ENCODE measurements at regions not wholly inside any gene's neighbourhood (a gene's known extent, or its start where the extent isn't known, plus 50 kb on each side); places are given as distances from the start of the nearest gene placed in this dataset.

DNA sequence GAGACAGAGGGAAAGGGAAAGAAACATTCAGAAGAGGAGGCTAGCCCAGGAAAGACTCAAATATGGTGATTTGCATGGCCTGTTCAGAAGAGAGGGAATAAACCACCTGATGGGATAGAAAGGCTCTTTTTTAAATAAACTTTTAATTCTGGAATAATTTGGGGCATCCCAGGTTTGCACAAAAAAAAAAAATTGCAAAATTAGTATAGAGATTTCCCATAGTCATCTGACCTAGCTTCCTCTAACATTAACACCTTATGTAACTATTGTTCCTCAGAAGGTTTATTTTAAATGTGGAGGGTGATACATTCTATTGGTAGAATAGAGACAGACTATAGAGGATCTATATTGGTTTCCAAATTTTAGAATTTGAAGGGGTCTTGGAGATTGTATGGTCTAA lies 330.4 kb upstream of the SLC14A2 start:
- TF ChIP-seq EP300 (IDR thresholded peaks at IDR 0.05; ENCODE audit: low read depth) (no peak), POLR2A (IDR thresholded peaks at IDR 0.05) (no peak)
- TF ChIP-seq, protein P1, sequence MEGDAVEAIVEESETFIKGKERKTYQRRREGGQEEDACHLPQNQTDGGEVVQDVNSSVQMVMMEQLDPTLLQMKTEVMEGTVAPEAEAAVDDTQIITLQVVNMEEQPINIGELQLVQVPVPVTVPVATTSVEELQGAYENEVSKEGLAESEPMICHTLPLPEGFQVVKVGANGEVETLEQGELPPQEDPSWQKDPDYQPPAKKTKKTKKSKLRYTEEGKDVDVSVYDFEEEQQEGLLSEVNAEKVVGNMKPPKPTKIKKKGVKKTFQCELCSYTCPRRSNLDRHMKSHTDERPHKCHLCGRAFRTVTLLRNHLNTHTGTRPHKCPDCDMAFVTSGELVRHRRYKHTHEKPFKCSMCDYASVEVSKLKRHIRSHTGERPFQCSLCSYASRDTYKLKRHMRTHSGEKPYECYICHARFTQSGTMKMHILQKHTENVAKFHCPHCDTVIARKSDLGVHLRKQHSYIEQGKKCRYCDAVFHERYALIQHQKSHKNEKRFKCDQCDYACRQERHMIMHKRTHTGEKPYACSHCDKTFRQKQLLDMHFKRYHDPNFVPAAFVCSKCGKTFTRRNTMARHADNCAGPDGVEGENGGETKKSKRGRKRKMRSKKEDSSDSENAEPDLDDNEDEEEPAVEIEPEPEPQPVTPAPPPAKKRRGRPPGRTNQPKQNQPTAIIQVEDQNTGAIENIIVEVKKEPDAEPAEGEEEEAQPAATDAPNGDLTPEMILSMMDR (IDR thresholded peaks at IDR 0.05): no peak

Measured in transverse colon (tissue), 3 donors.